GM18508 (cell line): ENCODE measurements at regions not wholly inside any gene's neighbourhood (a gene's known extent, or its start where the extent isn't known, plus 50 kb on each side); places are given as distances from the start of the nearest gene placed in this dataset.
"Not testable (repeated sequence)": the region's sequence is repeated elsewhere in the genome, so short reads cannot be mapped to it uniquely, and the experiment has no call there.

ENCODE experiments used
- ATAC-seq: cut with Tn5 transposase; IDR thresholded peaks from one replicate; pipeline ENCODE4 v1.9.1; 2021; ENCODE audit warnings: moderate number of reproducible peaks; ENCODE audit not compliant: insufficient read depth, unreplicated experiment

DNA sequence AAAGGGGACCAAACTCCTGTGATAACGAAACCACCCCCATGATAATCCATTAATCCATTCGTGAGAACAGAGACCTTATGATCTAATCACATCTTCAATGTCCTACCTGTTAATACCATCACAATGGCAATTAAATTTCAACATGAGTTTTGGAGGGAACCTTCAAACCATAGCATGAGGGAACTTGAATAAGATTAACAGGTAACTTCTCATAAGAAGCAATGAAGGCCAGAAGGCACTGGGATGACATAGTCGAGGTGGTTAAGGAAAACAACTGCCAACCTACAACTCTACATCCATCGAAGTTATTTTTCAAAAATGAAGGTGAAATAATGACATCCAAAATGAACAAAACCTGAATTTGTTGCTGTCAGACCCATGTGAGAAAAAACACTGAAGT is 478.9 kb downstream of the EDEM1 start:
- ATAC-seq, result no peak

DNA sequence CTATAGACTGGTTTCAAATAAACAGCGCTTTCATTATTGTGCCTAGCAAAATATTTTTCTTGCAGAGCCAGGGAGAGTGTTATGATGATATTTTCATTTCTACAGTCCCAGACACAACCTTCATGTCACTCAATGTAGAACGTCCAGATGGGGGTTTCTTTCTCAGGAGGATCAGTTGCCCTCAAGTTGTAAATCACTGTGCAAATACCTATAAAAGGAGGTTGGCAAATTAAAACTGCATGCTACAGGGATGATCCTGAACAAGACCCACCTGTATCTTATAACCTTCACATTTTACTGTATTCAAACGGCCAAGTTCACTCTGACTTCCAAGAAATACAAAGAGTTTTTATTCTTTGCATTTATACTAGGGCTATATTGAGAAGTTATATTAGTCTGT is 486.0 kb downstream of the EDEM1 start:
- ATAC-seq, result no peak

DNA sequence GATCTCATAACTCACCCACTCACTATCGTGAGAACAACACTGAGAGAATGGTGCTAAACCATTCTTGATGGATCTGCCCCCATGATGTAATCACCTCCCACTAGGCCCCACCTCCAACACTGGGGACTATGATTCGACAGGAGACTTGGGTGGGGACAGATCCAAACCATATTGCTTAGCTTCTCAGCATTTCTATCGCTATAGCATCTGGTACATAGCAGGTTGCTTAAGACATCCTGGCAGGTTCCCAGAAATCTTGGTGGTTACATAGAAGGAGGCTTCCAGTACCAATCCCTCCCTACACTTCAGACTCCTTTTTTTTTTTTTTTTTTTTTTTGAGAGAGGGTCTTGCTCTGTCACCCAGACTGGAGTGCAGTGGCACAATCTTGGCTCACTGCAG is 487.8 kb downstream of the EDEM1 start:
- ATAC-seq, result no peak

DNA sequence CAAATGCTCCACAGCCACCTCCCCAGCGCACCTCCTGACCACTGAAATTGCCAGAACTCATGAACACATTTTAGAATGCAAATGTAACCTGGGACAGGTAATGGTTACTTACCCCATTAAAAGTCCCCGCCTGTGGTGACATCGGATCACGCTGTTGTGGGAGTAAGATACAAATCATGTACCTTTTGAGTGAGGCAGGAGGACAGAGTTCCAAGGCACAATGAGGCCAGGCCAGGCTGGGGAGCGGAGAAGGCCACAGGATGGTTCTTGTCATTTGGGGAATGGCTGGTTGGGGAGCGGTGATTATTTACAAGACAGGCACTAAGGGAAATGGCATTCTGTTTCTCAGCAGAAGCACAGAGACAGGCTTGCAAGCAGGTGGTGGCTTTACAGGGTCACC is 490.0 kb downstream of the EDEM1 start:
- no peak for ATAC-seq

DNA sequence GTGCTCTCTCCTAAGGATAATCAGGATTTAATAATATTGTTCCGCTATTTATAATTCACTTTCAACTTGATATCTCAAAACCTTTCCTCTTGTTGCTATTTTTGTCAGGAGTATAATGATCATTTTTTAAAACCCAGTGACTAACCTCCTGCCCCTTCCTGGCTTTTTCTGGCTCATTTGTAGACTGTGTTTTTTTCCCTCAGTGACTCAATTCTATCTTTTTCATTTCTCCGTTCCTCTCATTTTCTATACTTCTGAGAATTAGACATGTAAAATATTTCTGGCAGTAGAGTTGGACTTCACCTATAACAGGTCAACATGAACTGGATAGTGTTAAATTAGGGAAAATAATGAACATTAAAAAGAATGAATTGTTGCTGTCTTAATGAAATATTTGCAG is 490.7 kb downstream of the EDEM1 start:
- ATAC-seq, result no peak

DNA sequence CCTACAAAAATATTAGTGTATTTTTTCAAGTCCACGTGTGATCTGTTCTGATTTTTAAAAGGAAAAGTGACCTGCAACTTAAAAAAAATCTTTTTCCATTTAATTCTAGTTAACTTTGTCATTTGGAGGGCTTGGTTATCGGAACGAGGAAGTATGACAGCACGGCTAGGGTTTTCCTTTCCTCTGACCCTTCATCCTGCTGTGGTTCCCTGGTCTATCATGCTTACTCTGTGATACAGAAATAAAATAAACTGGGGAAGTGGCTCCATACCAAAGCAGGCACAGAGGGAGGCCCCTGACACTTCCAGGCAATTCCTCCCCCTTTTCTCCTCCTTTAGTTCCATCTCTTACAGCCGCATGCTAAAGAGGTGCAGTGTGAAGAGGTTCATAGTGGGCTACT is 491.3 kb downstream of the EDEM1 start:
- no peak for ATAC-seq

DNA sequence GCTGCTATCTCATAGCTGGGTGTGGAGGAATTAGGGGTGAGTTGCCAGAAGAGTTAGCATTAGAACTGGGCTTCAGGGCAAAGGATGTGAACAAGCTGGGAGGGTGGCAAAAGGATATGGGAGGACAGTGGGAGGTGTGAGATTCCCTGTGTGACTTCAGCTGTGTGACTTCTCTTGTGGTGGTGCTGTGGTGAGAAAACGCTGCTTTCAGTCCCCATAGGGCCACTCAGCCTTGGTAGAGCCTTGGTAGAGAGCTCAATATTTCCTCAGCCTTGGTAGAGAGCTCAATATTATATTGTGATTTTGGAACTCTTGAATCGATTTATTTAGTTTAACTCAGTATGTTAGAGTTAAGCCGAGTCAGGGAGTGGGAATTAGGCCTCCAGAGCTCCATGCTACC is 499.7 kb downstream of the EDEM1 start:
- ATAC-seq, result no peak

DNA sequence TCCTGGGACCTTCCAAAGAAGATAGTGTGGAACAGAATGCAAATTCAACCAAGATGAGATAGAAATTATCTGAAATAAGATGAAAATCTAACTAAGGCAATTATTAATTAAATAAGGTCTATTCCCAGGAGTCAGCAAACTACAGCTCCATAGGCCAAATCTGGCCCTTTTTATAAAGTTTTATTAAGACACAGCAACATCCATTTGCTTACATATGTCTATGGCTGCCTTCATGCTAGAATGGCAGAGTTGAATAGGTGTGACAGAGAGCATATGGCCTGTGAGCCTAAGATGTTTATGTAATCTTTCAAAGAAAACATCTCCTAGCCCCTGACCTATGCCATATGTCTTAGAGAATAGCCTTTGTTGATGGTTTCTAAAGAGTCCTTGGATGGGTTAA is 503.0 kb downstream of the EDEM1 start:
- ATAC-seq, result no peak

DNA sequence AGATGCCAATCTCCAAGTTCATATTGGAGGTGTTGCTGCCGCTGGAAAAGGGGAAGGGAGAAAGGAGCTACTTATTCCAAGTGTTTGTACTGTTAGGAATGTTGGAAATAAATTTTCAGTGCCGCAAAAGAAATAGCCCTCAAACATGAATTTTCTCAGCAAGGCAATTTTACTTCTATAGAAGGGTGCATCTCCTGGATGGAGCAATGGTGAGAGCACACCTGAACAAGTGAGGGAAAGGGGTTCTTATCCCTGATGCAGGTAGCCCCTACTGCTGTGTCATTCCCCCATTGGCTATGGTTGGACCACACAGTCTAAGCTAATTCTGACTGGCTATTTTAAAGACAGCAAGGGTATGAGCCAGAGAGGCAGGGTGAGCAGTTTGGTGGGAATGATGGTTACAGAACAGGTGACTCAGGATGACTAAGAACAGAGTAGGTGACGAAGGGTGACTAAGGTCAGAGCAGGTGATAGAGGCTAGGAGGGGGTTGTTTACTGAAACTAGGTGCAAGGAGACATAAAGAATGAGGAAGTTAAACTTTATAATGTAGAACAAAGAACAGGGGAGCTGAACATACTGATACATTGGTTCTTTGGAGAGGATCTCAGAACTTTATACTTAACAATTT is 503.5 kb downstream of the EDEM1 start:
- ATAC-seq, result no peak

DNA sequence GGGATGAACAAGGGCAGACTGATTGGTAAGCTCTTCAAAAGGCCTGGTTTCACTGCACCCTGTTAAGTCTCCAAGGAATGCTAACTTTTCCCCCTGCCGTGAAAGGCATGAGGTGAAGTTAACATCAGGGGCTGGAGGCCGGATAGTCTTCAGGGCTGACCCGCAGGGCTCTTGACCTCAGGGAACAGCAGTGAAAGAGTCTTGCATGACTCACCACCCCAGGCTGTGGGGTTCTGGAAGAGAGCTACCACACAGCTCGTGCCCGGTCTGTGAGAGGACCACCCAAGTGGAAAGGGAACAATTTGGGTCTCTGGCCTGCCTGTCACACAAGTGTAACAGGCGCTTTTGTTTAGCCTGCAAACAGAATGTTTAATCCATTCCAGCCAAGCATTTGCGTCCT is 504.9 kb downstream of the EDEM1 start:
- ATAC-seq, result no peak

DNA sequence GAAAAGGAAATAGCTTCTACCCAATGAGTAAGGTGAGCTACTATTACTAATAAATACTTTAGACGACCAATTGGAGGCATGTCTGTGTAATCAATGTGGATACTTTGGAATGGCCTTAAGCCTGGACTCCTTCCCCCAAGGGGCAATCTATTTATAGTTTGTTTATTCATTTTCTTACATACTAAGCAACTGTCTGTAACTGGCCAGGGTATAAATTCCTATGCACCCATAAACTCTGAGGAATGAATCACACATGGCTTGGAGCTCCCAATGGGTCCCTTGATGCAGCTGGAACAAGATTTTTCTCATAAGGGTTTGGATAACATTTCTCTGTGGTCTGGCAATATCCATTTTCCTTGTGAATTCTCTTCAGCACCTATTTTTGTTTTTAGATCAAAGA is 506.8 kb downstream of the EDEM1 start:
- no peak for ATAC-seq

DNA sequence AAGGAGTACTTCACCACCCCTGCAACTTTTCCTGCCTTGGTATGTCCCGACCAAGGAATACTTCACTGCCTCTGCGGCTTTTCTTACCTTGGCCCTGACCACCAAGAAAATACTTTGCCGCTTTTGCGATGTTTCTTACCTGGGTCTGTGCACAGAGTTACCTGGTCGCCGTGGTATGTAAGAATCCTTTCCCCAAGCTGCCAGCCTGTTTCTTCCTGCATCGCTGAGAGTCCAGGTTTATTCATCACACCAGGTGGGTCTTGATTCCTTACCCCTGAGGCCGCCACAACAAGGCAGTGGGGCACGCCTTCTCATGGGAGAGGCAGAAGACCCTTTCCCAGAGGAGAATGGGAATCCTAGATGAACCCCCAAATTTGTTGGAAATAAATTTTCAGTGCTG is 511.3 kb downstream of the EDEM1 start:
- no peak for ATAC-seq

DNA sequence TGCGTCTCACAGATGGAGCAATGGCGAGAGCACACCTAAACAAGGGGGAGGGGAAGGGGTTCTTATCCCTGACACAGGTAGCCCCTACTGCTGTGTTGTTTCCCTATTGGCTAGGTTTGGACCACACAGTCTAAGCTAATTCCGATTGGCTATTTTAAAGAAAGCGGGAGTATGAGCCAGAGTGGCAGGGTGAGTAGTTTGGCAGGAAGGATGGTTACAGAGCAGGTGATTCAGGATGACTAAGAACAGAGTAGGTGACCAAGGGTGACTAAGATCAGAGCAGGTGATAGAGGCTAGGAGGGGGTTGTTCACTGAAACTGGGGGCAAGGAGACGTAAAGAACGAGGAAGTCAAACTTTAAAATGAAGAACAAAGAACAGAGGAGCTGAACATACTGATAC is 511.8 kb downstream of the EDEM1 start:
- ATAC-seq, result no peak

DNA sequence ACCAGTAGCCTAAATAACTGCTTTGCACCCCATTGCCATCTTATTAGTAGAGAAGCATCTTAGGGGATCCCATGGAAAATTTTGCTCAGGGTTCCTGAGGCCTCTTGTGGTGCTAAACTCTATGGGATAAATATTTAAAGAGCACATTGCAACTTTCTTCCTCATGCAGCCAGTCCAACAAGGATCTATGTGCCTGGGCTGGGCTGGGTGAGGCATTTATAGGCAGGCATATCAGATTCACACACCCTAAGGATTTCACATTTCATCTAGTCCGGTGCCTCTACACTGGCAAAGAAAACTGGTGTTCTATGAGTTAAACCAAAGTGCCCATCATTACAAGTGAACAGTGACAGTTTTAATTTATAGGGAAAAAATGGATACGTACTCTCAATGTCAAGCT is 512.3 kb downstream of the EDEM1 start:
- ATAC-seq, result no peak

DNA sequence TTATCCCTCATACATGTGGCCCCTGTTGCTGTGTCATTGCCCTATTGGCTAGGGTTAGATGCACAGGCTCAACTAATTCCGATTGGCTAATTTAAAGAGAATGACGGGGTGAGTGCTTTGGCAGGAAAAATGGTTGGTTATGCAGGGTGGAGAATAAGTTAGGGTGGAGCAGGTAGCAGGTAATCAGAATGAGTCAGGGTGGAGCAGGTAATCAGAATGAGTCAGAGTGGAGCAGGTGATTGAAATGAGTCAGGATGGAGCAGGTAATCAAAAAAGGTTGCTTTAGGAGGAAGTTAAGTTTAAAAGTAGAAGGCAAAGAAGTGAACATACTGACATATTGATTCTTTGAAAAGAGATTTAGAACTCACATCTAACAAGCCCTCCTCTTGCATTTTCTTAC is 513.5 kb downstream of the EDEM1 start:
- not testable (repeated sequence) for ATAC-seq

DNA sequence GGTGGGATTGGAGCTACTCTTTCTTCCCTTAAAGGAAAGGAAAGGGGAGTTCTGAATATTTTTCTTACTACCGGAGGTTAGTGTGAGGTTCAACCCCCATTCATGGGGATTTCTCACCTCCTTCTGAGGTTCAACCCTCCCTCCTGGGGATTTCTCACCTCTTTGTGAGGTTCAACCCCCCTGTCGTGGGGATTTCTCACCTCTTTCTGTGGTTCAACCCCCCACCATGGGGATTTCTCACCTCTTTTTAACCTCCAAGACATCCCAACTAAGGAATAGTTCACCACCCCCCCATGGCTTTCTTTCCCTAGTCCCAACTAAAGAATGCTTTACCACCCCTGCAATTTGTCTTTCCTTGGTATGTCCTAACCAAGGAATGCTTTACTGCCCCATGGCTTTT is 520.3 kb downstream of the EDEM1 start:
- ATAC-seq, result no peak

DNA sequence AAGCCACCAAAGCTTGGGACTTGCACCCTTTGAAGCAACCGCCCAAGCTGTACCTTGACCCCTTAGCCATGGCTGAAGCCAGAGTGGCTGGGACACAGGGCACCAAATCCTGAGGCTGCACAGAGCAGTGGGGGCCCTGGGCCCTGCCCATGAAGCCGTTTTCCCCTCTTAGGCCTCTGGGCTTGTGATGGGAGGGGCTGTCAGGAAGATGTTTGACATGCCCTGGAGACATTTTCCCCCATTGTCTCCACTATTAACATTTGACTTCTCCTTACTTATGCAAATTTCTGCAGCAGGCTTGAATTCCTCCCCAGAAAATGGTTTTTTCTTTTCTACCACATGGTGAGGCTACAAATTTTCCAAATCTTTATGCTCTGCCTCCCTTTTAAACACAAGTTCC is 522.2 kb downstream of the EDEM1 start:
- ATAC-seq, result no peak

DNA sequence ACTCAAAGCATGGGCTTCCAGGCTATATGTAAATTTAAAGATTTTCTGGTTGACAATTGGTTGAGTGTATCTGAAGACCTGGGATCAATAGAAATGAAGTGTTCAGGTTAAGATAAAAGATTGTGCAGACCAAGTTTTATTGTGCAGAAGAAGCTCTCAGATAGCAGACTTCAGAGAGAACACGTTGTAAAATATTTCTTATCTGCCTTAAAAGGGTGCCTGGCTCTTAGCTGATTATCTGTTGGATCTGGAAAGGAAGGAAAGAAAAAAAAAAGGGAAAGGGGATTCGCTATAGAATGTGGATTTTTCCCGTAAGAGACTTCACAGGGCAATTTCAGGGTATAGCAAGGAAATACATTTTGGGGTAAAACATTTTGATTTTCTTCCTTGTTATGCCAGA is 523.2 kb downstream of the EDEM1 start:
- ATAC-seq, result no peak

DNA sequence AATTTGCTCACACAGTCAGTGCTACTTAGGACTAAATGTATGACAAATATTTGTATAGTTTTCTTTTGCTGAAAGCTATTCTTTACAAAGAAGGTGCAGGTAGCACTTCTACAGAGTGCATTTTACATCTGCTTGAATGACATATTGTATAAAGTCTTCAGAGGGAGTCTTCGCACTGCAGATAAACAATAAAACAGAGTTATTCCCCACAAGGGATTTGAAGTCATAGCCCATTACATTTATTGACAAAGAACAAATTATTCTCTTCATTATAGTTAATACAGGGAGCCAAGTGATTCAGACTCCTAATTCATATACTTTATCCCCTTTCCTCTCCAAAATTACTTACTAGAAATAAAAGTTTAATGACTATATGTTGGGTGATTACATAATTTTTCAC is 529.7 kb downstream of the EDEM1 start:
- ATAC-seq, result no peak

DNA sequence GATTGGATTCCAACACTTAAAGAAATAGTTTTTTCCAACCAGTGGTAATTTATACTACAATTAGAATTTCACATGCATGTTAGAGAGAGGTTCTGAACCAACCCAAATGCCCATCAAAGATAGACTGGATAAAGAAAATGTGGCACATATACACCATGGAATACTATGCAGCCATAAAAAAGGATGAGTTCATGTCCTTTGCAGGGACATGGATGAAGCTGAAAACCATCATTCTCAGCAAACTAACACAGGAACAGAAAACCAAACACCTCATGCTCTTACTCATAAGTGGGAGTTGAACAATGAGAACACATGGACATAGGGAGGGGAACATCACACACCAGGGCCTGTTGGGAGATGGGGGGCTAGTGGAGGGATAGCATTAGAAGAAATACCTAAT is 532.2 kb downstream of the EDEM1 start:
- not testable (repeated sequence) for ATAC-seq

DNA sequence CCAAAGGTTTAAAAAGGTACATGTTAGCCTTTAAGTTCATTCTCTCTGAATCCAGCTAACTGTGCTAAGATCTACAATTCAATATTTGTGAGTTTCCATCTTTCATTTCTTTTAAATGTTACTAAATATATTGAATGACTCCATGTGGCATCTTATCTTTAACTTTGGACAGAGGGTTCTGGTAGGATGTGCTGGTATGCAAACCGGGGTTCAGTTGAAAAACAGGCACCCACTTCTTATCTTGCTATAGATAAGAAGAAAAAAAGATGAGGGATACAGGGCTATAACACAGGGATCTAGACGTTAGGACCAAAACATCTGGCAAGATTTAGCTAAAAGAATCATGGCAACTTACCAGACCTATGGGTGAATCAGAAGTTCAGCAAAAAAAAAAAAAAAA is 538.3 kb downstream of the EDEM1 start:
- no peak for ATAC-seq

DNA sequence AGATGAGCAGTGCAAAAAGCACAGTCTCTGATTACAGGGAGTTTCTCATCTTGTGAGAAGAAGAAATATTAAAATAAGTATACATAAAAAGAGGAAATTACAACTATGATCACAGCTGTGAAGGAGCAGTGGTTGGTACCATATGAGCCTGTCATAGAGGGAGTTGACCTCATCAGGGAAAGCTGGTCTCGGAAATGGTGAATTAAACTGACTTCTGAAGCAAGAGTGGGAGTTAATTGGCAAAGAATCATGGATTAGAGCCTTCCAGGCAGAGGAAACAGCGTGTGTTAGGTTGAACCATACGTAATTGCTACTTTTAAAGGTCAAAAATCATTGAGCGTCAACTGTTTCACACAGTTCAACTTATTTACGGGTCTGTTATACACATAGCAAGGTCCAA is 539.1 kb downstream of the EDEM1 start:
- ATAC-seq, result no peak
